HepG2 (cell line): ENCODE measurements at regions not wholly inside any gene's neighbourhood (a gene's known extent, or its start where the extent isn't known, plus 50 kb on each side); places are given as distances from the start of the nearest gene placed in this dataset.

Experiments
- FOXM1 ChIP-seq: sonication (generic); formaldehyde crosslinking; IDR thresholded peaks from 2 replicates; pipeline ENCODE4 v1.5.0; 2020; ENCODE audit warnings: missing genetic modification reagents
- HNF1A ChIP-seq, 2 experiments: sonication (generic) in 1 of 2; formaldehyde crosslinking in 1 of 2; IDR thresholded peaks; 2 replicates each; pipeline versions ENCODE4 v1.4.0 to v1.6.1; 2016 to 2020; ENCODE audit warnings: borderline replicate concordance in 1 of 2, low read depth in 1 of 2, mild to moderate bottlenecking in 1 of 2, missing genetic modification reagents in 1 of 2
- ISX ChIP-seq: sonication (generic); formaldehyde crosslinking; conservative IDR thresholded peaks from 2 replicates; pipeline ENCODE4 v1.5.0; 2020; ENCODE audit warnings: missing genetic modification reagents
- LBX2 ChIP-seq: sonication (generic); formaldehyde crosslinking; IDR thresholded peaks from 2 replicates; pipeline ENCODE4 v1.5.0; 2020; ENCODE audit warnings: missing genetic modification reagents, mild to moderate bottlenecking, borderline replicate concordance
- REPIN1 ChIP-seq: sonication (generic); formaldehyde crosslinking; IDR thresholded peaks from 2 replicates; pipeline ENCODE4 v1.8.0; 2022; ENCODE audit warnings: missing genetic modification reagents, low read depth, mild to moderate bottlenecking, borderline replicate concordance
- REST ChIP-seq, 2 experiments: IDR thresholded peaks; 2 replicates each; pipeline ENCODE4 v1.6.1; 2011 to 2012; ENCODE audit warnings: low read length in 2 of 2, borderline replicate concordance in 1 of 2, low read depth in 1 of 2, mild to moderate bottlenecking in 1 of 2, moderate library complexity in 1 of 2
- SIN3A ChIP-seq: IDR thresholded peaks from 2 replicates; pipeline ENCODE4 v1.6.1; 2011; ENCODE audit warnings: low read depth, mild to moderate bottlenecking, control low read depth, low read length, borderline replicate concordance
- SMARCE1 ChIP-seq: fragments of 450-650 bp; IDR thresholded peaks from 2 replicates; pipeline ENCODE4 v1.6.1; 2017; ENCODE audit warnings: borderline replicate concordance
- SP2 ChIP-seq: sonication (generic); formaldehyde crosslinking; IDR thresholded peaks from 2 replicates; pipeline ENCODE4 v1.5.1; 2020; ENCODE audit warnings: mild to moderate bottlenecking, missing genetic modification reagents
- ZNF235 ChIP-seq: sonication (generic); formaldehyde crosslinking; IDR thresholded peaks from 2 replicates; pipeline ENCODE4 v1.8.1; 2023; ENCODE audit warnings: mild to moderate bottlenecking, missing genetic modification reagents, borderline replicate concordance
- ZNF329 ChIP-seq: sonication (generic); formaldehyde crosslinking; IDR thresholded peaks from 2 replicates; pipeline ENCODE4 v1.9.0; 2021; ENCODE audit warnings: low read depth, mild to moderate bottlenecking, missing genetic modification reagents
- ZNF543 ChIP-seq: sonication (generic); formaldehyde crosslinking; IDR thresholded peaks from 2 replicates; pipeline ENCODE4 v1.4.0; 2020; ENCODE audit warnings: mild to moderate bottlenecking, missing genetic modification reagents

GRCh38 chr5:57341380-57341979 is 141.1 kb downstream of the ACTBL2 start:
- TF ChIP-seq ISX (CRISPR knock-in tag) (no peak), REST (IDR thresholded peaks at IDR 0.05; ENCODE audit: borderline replicate concordance in 1 of 2, low read depth in 1 of 2, low read length in 2 of 2) (no peak), FOXM1 (CRISPR knock-in tag) (no peak), ZNF543 (CRISPR knock-in tag) (no peak), SP2 (CRISPR knock-in tag) (no peak), LBX2 (no peak), SMARCE1 (no peak), ZNF329 (CRISPR knock-in tag) (no peak), ZNF235 (CRISPR knock-in tag) (no peak), SIN3A (no peak), HNF1A (IDR thresholded peaks at IDR 0.05; ENCODE audit: low read depth) (no peak), HNF1A (CRISPR knock-in tag; IDR thresholded peaks at IDR 0.05; ENCODE audit: borderline replicate concordance) (no peak), REPIN1 (CRISPR knock-in tag) (no peak)
